Inferior parietal cortex (tissue), 1 donor: ENCODE measurements at regions not wholly inside any gene's neighbourhood (a gene's known extent, or its start where the extent isn't known, plus 50 kb on each side); places are given as distances from the start of the nearest gene placed in this dataset.
A peak's percentile ranks its signal among the peaks of the same experiment; 100 is the strongest.

Source experiments
- DNase-seq: peaks from one replicate; pipeline ENCODE4 v3.0.0-alpha.2; 2016; ENCODE audit errors: extremely low spot score

DNA sequence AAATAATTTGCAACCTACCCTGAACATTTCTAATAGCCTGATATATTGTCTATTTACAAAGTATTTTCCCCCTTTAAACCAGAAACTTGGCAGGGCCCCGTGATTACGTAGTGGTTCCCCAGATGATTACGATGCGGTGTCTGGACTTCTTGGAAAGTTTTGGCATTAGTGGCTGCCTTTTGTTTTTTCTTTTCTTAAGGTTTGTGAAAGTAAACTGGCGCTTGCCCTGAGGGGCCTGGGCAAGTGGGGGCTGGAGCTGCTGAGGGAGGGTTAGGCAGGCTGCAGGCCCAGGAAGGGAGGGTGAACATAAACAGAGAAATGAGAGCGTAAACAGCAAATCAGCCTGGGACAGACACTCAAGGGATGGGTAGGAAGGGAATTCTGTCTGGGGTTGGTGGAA, 123.6 kb upstream of the MSX1 start:
- DNase-seq, result no peak

DNA sequence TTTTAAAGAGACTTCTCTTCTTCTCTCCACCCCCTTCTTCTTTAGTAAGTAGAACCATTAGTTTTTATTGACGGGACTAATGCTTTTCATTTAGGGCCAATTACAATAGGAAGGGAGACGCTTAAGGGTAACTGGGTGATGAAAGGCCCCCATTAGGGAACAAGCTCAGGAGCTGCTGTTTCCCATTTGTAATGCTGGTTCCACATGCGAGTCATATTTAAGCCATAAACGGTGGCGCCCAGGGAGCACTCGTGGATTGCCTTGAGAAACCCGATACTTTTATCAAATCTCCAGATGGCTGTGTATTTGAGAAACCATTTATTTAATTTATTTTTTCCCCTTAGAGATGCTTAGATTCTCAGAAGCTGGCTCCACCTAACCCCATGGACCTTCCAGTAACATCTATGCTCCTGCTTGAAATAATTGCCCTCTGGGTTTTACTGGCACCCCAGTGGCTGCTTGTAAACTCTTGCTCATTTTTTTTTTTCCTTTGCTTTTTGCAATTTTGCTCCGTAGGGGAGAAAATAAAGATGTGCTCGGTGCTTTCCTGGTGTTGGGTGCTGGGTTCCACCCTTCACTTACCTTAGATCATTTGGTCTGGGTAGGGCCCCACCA, 124.2 kb upstream of the MSX1 start:
- no peak for DNase-seq

DNA sequence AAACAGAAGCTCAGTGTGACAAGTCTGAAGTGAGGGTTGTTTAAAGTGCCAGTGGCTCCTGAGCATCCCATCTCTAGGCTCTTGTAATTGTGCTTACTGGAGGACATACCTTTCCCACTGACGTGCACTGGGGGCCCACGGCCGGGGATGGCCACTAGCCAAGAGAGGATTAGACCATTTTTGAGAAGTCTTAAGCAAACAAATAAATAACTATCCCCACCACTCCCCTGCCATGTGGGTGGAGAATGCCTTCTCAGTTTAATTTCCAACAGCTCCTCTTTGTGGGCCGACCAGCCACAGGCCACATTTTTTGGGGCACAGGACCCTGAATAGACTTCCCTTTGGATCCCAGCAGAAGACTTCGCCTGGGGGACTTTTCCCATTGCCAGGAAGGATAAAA, 125.0 kb upstream of the MSX1 start:
- DNase-seq, result no peak

DNA sequence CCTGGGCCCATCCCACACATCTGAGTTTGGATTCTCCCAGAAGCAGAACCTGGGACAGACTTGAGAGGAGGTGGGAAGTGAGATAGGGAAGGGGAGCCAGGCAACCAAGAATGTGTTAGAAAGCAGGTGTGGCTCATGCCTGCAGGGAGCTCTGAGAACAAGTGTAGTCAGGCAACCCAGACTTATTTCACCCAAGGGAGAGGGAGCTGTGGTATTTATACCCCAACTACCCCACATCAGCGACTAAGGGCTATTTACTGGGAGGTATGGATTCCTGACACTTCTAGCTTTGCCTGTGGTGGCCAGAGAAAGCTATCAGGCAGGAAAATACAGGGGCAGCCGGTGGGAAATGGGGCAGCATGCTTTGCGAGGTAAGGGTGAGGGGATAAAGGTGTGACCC, 125.8 kb upstream of the MSX1 start:
- DNase-seq, result no peak

DNA sequence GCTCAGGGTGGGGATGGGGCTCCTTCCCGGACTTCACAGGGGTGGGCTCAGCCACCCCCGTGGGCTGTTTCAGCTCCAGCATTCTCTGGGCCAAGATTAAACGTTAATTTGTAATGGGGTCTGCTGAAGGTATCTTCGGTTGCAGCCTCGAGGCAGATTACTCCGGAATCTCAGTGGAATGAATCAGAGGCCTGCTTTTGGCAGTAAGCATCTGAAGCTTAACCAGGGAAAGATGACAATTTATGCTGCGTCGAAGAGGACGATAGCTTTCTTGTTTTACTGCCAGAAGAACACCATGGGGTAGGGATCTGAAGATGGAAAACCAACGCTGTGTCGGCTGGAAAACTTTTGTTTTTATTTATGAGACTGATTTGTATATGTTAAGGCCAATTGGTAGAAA, 129.2 kb upstream of the MSX1 start:
- no peak for DNase-seq

DNA sequence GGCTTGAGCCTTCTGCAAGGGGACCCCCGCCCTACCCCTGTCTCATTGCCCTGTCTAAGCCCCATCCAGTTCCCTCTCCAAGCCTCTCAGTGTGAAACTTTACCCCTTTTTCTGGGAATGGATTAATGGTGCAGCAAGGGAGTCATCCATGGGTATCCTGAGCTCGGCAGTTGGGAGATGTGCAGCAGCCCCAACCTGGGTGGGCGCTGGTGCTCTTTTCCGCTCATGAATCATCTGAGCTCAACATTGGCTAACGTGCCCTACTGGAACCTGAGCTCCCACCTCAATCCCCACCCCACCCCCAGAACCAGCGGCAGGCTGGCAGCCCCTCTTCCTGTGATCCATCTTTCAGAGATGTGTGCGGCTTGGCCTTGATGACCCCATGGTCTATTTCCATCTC, 130.3 kb upstream of the MSX1 start:
- no peak for DNase-seq

DNA sequence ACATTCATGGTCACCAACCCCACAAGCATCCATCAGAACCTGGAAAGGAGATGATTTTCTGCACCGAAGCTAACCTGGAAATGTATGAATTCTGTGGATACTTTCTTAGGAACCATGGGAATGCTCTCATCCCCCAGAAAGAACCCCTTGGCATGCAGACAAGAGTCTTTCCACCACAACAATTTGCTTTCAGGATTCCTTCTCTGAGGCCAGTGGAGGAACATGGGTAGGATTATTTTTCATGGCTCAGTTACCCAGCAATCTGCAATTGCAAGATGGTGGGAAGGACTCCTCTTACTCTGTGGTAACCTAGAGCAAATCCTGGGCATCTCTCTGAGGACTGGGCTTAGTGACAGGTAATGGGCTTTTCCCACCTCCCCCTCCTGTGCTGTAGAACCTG, 131.9 kb upstream of the MSX1 start:
- DNase-seq, result no peak

DNA sequence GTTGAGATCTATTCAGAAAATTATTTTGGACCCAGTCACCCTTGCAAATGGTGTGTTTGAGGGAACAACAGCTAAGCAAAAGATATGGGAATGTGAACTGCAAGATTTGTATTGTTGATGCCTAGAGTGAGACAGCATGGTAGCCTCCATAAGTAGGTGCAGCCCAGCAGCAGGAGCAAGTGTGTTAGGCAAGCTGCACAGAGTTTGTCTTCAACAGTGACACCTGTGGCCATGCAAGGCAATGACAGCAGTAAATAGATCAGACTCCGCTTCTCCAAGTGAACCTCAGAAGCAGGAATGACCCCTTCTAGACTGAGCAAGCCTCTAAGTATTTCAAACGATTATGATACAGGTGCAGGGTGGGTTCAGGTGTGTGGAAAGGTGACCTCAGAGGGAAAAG, 133.4 kb upstream of the MSX1 start:
- DNase-seq, result no peak

DNA sequence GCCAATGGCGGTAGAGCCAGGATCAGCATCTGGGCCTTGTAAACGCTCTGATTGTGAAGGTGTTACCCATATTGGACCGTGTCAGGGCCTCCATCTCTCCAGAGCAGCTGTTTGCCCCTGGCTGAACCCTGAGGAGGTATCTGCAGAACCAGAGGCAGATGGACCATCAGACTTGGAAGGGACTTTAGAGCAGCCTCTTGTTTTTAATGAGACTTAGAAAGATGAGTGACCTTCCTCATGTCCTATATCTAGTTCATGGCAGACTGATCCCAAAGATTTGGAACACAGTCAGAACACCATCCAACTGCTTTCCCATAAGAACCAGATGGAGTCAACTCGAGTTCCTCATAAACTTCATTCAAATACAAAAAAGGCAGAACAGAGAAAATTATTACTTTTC, 135.1 kb upstream of the MSX1 start:
- no peak for DNase-seq

DNA sequence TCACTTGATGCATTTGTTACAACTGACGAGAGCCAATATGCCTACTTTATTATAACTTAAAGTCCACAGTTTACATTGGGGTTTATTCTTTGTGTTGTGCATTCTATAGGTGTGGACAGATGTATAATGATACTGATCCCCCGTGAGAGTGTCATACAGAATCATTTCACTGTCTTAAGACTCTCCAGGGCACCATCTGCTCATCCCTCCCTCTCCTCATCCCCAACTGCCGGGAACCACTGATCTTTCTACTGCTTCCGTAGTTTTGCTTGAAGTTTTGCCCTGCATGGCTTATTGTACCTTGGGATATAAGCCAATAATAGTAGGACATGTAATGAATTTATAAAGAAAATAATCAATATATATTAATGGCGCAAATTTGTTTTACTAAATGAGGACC, 137.8 kb upstream of the MSX1 start:
- no peak for DNase-seq

DNA sequence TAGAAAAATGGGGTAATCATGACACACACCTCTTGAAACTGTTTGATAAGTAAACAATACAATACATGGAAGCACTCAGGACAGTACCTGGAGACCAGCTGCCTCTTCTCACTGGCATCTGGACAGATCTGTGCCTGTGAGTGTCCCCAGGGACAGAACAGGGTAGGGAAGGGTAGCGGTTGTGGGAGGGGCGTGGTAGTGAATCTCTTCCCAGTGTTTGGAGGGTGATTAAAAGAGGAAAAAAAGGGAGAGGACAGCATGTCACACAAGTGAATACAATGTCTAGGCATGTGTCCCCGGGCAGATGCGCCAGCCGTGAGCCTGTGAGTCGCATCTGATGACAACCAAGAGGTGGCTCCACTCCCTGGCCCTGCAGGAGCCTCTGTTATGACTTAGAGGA, 138.8 kb upstream of the MSX1 start:
- DNase-seq, result no peak

DNA sequence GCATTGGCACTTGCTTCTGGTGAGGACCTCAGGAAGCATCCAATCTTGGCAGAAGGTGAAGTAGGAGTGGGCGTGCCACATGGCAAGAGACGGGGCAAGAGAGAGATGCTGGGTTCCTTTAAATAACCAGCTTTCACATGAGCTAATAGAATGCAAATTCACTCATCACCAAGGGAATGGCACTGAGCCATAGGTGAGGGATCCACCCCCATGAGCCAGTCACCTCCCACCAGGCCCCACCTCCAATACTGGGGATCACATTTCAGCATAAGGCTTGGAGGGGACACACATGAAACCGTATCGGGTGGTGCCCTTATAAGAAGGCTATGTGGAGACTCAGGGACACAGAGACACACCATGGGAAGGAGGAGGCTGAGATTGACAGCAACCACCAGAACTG, 140.0 kb upstream of the MSX1 start:
- no peak for DNase-seq

DNA sequence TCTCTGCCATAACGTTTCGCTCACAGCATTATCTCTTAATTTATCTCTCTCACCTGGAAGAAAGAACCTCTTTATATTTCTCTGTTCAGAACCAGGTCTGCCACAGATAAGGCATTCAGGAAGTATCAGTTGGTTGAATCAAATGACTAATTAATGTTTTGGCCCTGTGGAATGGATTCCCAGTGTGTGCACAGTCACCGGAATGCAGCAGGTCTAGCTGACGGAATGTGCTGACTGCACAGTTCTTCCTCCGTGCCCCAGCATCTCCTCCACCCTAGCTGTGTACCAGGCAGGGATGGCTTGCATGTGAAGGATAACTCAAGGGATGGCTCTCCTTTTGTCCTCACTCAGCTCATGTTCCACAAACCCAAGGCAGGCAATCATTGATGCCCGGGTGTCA, 141.8 kb upstream of the MSX1 start:
- DNase-seq, result no peak

DNA sequence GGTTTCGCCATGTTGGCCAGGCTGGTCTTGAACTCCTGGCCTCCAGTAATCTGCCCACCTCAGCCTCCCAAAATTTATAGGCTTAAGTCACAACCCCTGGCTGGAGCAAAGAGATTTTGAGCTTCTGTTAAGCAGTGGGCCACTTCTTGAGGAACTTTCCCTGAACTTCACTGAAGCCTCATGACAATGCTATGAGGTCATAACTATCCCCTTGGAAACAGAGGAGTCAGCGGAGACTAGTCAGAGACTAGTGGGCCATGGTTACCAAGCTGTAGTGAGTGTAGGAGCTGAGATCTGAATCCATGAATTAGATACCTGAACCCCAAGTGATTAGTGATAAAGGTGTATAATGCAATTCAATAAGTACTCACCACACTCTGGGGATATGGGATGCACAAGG, 145.1 kb upstream of the MSX1 start:
- no peak for DNase-seq

DNA sequence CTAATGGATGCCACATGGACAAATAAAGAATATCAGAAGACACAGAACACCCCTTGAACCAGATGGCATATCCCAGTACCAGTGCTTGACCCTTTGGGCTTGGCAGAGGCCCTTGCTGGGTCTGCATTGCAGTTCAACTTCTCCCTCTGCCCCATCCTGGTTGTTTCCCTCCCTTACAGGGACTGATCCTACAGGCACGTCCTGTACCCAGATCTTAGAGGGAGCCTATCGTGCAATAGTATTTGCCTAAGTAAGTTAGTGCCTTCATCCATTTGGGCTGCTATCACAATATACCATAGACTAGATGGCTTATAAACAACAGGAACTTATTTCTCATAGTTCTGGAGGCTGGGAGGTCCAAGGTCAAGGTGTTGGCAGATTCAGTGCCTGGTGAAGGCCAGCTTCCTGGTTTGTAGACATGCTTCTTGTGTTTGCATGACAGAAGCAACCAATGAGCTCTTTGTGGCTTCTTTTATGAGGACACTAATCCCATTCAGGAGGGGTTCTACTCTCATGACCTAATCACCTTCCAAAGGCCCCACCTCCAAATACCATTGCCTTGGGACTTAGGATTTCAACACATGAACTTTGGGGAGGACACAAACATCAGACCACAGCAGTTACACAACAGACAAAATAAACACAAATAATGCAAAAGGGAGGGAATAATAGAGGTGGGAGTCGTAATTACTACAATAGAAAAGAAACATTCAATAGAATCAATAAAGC, 146.5 kb upstream of the MSX1 start:
- DNase-seq, result no peak

DNA sequence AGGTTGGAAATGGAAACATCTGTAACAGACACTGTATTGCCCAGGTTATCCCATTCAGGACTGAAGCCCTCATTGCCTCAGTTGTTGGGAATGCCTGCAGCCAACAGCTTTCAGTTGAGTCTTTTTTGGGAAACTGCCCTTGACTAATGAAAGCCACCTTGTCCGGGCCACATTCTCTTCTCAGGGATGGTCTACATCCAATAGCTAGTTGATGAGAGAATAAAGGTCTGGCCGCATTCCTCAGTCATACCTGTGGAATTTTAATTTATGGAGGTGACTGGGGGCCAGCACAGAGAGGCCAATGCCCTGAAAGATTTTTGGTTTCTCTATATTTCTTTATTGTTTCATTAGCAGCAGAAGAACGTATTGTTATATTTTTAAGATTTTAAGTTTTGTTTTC, 147.6 kb upstream of the MSX1 start:
- DNase-seq, result no peak

DNA sequence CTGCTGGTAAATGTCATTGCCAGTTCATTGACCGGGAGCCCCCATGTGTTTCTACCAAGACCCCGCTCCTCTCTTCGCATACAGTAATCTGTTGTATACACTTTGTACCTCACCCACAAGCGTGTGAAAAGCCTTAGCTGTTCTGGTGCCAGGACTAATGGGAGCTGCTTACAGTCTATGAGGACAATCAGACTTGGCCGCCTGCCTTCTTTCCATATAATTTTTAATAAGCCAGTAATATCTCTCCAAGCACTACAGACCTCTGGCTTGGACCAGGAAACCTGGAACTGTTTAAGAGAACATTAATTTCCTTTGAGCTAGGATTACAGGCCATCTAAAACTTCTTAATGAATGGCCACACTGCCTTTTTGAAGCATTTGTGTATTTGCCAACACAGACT, 149.7 kb upstream of the MSX1 start:
- DNase-seq, result no peak

DNA sequence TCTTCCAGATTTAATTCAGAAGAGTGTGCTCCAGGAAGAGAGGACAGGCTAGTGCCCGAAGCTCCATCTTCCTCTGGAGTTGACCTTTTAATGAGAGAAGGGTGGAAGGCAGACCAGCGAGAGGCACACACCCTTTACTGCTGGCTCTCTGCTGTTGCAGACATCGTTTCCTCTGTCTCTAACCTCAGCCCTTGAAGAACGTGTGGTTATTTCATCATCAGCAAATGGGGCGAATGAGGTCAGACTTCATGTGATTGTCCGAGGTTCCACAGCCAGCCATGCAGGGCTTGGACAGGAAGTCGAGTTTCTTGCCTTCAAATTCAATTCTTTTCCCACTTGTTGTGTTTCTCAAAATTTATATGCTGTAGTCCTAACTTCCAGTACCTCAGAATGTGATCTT, 155.2 kb upstream of the MSX1 start:
- no peak for DNase-seq

DNA sequence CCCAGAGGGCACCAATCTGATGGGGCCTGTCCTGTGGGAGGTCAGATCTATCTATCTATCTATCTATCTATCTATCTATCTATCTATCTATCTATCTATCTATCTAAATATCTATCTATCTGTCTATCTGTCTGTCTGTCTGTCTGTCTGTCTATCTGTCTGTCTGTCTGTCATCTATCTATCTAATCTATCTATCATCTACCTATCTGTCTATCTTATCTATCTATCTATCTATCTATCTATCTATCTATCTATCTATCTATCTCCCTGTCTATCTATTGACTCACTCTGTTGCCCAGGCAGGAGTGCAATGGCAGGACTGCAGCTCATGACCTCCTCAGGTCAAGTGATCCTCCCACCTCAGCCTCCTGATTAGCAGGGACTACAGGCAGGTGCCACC, 155.7 kb upstream of the STX18 start:
- DNase-seq, result no peak

DNA sequence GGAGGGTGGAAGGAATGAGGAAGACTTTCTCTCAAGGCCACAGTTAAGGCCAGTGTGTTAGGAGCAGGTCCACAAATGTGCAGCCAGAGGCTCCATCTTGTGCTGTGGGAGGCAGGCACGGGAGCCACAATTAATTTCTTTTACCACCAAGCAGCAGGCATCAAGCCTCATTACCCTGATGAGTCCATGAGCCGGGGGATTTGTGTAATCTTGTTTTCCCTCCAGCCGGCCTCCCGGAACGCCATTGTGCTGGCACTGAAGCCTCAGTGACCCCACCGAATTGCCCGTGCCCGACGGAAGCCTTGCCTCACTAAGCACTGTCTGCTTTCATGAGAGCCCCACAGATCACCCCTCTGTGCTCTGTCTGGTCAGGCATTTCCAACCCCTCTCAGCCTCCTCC, 154.7 kb upstream of the STX18 start:
- no peak for DNase-seq

DNA sequence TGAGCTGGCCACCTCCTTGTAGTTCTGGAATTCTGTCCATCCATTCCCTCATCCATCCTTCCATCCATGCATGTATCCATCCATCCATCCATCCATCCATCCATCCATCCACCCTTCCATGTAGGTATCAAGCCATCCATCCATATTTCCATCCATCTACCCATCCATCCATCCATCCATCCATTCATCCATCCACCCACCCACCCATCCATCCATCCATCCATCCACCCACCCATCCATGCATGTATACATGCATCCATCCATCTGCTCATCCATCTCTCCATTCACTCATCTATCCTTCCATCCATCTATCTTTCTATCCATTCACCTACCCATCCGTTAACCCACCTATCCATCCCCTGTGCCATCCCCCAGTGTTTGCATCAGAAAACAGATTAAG, 153.6 kb upstream of the STX18 start:
- no peak for DNase-seq

DNA sequence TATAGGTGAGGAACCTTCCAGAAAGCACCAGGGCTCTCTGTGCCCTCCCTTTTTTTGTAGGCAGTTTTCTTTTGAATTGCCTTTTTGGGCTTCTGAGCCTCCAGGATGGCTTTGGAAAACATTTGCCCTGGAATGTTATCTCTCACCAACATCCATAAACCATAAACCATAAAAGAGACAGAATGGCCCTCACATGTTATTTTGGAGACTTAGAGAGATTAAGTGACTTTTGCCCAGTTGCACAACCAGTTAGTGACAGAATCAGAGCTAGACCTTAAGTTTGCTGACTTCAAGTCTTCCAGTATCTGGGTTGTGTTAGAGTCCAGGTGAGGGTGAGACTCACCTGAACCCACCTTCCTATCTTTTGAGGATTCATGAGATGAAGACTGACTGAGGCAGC, 153.0 kb upstream of the STX18 start:
- DNase-seq, result no peak

DNA sequence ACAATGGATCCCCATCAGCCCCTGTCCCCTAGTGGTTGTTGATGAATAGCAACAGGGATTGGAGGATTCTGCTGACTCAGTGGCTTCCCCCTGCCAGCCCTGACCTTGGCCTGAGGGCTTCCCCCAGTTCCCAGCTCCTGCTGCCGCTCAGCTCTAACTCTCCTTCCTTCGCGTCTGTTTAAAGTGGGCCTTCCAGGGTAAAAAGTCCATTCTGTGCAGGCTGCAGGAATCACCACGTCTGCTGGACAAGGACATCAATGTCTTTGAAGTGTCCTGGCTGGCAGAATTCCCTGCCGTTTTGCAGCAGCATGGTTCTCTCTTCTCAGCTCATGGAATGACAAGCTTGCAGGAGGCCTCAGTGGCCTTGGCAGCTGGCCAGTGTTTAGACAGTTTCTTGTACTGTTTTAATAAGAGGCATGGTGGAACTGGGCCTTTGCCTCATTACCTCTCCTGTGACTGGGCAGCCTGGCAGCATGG, 152.5 kb upstream of the STX18 start:
- DNase-seq, result peak; percentile 13

DNA sequence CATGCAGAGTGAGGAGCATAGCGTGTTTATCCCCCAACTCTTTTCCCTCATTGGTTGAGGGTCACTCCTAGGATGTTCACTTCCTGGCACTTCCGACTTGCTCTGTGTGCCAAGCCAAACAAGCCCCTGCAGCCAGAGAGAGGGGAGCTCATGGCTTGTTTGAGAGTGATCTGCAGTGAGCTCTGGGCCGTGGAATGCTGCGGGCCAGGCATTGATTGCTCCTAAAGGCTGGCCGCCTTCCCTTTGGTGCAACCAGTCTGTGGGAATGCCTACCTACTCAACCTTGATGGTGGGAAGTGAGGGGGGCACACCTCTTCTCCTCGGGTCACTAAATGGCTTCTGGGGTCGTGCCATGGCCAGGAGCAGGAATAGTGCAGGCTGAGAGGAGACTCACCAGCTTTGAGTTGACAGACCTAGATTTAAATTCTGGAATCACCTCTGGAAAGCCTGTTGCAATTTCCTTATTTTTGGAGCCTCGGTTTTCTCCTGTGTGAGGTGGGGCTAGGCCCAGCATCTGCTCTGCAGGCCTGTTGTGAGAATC, 152.0 kb upstream of the STX18 start:
- DNase-seq, result no peak
